ENCODE measurements at regions not wholly inside any gene's neighbourhood (a gene's known extent, or its start where the extent isn't known, plus 50 kb on each side); places are given as distances from the start of the nearest gene placed in this dataset.
"Not testable (repeated sequence)": the region's sequence is repeated elsewhere in the genome, so short reads cannot be mapped to it uniquely, and the experiment has no call there.

GRCh38 chrX:128754130-128754529 lies 701.9 kb upstream of the ACTRT1 start:
- DNase-seq = no peak

- no peak for DNase-seq
Observed at GRCh38 chrX:128739539-128739938, 687.3 kb upstream of the ACTRT1 start.

GRCh38 chrX:128728943-128729342 lies 676.7 kb upstream of the ACTRT1 start:
- DNase-seq = no peak

GRCh38 chrX:128717635-128718578 lies 665.7 kb upstream of the ACTRT1 start:
- no peak for DNase-seq

- DNase-seq = no peak
Observed at GRCh38 chrX:128714425-128714824, 662.2 kb upstream of the ACTRT1 start.

GRCh38 chrX:128699716-128700285 lies 647.6 kb upstream of the ACTRT1 start:
- no peak for DNase-seq

DNA sequence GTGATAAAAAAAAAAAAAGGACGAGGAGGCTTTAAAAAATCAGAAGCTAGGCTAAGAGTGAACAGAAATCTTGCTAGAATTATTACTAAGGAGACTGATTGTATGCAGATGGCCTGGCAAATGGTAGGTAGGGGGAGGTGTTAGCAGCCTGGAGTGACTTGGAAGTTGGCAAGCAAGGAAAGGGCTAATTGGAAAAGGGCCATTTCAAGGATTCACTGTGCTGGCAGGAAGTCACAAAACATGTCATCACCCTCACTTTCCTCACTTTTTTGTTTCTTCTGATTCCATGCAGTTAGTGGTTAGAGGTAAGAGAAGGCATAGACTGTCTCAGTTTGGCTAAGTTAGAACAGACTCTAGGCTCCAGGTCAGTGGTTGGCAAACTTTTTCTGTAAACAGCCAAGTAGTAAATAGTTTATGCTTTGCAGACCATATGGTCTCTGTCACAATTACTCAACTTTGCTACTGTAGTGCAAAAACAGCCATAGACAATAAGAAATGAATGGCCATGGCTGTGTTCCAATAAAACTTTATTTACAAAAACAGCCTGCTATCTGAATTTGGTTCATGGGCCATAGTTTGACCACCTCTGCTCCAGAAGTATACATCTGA lies 646.5 kb upstream of the ACTRT1 start:
- DNase-seq = no peak

- no peak for DNase-seq
Observed at GRCh38 chrX:128691872-128692271, 639.7 kb upstream of the ACTRT1 start.

DNA sequence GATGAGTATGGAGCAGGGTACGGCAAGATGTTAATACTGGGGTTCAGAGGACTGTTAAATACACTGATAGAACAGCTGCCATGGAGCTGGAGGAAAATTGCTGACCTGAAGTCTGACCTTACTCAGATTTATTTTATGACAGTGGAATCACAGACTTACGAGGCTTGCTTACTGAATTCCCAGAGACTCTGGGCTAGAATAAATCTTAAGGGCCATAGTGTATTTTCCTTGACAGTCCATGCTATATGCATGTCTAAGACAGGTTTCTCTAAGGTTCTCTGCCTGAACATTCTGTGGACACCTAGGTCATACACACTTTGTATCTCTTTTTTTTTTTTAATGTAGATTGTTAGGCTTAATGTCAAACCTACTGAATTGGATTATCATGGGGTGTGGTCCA lies 633.2 kb upstream of the ACTRT1 start:
- DNase-seq = no peak

GRCh38 chrX:128676651-128677050 lies 624.4 kb upstream of the ACTRT1 start:
- no peak for DNase-seq

DNA sequence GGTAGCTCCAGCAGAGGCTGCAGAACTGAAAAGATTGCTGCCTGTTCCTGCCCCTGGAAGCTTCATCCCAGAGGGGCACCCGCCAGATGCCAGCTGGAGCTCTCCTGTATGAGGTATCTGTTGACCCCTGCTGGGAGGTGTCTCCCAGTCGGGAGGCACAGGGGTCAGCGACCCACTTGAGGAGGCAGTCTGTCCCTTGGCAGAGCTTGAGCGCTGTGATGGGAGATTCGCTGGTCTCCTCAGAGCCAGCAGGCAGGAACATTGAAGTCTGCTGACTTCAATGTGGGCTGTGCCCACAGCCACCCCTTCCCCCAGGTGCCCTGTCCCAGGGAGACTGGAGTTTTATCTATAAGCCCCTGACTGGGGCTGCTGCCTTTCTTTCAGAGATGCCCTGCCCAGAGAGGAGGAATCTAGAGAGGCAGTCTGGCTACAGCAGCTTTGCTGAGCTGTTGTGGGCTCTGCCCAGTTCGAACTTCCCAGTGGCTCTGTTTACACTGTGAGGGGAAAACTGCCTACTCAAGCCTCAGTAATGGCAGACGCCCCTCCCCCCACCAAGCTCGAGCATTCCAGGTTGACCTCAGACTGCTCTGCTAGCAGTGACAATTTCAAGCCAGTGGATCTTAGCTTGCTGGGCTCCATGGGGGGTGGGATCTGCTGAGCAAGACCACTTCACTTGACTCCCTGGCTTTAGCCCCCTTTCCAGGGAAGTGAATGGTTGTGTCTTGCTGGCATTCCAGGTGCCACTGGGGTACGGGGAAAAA lies 622.3 kb upstream of the ACTRT1 start:
- not testable (repeated sequence) for DNase-seq

DNA sequence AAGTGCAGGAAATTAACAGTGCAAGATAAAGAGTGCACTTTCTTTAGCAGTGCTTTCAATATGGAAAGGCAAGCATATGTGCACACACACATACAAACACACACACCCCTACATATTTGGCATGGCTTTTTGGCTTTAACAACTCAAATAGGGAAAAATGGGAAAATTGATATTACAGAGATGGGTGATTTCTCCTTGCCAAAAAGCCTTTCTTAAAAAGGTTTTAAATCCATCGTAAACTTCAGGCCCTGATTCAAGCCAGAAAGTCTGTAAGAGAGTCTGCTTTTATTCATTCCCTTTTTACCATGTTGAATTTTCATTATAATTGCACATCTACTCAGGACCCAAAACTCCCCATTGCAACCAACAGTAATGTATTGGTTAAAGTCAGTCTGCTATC lies 612.0 kb upstream of the ACTRT1 start:
- no peak for DNase-seq

DNA sequence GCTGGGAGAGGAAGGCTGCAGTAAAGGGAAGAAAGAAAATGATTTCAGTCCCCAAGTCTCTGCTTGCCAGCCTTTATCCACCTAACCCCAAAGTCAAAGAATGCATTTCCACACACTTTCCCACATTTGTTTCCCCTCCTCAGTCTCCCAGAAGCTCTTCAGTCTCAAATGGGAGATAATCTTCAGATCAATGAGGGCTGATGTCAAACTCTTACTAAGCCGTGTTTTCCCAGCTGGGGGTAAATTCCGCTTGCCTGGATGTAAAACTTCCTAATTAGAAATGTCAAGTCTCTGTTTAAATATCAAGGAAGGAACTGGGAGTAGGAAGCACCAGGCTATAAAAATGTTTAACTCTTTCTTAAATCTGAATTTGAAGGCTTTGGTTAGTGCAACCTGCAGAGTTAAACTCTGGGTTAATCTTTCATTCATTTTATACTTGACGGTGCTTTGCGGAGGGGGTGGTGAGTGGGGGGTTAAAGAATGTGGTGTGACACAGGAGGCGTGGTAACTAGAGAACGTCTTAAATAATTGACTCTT lies 601.4 kb upstream of the ACTRT1 start:
- no peak for DNase-seq

GRCh38 chrX:128650326-128650725 lies 598.1 kb upstream of the ACTRT1 start:
- DNase-seq = no peak

- DNase-seq = no peak
Observed at GRCh38 chrX:128634754-128635153, 582.6 kb upstream of the ACTRT1 start.

GRCh38 chrX:128623361-128623760 lies 571.2 kb upstream of the ACTRT1 start:
- DNase-seq = no peak

DNA sequence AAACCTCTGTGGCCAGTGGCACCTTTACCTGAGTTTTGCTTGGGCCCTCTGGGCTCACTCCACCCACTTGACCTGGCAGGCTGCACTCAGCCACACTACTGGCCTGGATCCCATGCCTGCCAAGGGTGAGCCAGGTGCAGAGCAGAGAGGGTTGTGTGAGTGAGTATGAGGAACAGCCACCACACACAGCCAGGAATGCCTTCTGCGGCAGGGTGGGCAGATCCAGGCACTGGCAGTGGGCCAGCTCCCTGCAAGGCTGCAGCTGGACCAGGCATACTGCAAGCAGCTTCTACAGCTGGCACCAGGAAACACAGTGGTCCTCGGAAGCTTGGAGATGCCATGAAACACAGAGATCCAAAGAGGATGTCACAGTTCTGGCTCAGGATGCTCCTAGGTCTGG lies 570.1 kb upstream of the ACTRT1 start:
- no peak for DNase-seq

- no peak for DNase-seq
Observed at GRCh38 chrX:128619490-128619889, 567.3 kb upstream of the ACTRT1 start.

DNA sequence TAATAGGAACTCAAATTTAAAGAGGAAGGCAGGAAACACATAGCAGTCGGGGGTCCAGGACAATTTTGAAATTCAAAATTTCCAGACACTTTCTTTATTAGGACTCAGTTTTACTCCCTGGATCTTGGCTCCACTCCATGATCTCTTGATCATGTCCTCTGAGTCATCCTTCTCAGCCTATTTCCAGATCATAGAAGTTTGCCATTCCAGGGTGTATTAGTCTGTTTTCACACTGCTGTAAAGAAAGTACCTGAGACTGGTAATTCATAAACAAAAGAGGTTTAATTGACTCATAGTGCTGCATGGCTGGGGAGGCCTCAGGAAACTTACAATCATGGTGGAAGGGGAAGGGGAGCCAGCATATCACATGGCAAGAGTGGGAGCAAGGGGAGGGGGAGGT lies 564.7 kb upstream of the ACTRT1 start:
- peak; percentile 10 for DNase-seq

- DNase-seq = not testable (repeated sequence)
Observed at GRCh38 chrX:128606817-128607216, 554.6 kb upstream of the ACTRT1 start.

DNA sequence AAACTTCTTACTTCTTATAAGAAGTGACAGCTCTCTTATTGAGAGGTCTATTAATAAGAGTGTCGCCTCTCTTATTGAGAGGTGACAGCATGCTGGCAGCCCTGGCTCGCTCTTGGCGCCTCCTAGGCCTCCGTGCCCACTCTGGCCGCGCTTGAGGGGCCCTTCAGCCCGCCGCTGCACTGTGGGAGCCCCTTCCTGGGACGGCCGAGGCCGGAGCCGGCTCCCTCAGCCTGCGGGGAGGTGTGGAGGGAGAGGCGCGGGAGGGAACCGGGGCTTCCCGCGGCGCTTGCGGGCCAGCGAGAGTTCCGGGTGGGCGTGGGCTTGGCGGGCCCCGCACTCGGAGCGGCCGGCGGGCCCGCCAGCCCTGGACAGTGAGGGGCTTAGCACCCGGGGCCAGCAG lies 554.2 kb upstream of the ACTRT1 start:
- not testable (repeated sequence) for DNase-seq

GRCh38 chrX:128601706-128602105 lies 549.5 kb upstream of the ACTRT1 start:
- no peak for DNase-seq

DNA sequence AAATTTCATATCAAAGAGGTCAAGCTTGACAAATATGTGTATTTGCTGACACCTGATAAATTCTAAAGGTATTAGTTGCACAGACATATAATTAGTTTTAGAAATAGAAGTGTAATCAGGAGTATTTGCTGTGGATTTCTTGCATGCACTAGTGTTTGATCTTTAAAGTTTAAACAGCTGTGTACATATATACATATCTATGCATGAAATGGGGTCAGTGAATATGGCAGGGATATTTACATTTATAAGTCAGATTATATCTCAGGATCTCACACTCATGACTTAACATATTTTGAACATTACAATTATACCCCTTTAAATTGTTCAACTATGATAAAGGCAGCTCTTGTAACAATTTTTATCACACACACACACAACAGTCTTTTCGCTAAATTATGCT lies 547.4 kb upstream of the ACTRT1 start:
- no peak for DNase-seq
